Stimulated activated memory B cell treated with anti-CD40 and anti-IgM and Interleukin-4, amounts not matched to agents 10 μg/mL and 1 μg/mL and 100 μg/mL, for 72 hours (primary cell): ENCODE measurements at regions not wholly inside any gene's neighbourhood (a gene's known extent, or its start where the extent isn't known, plus 50 kb on each side); places are given as distances from the start of the nearest gene placed in this dataset.

ENCODE experiments used
- ATAC-seq: fragments of 150-1000 bp; cut with Tn5 transposase; 2 replicates; pipeline ENCODE4 v1.10.0; 2021
- H3K27ac Mint-ChIP-seq: one replicate; pipeline ENCODE4 v1.8.0; 2022; ENCODE audit warnings: mild to moderate bottlenecking, mixed read lengths
- H3K27me3 Mint-ChIP-seq: one replicate; pipeline ENCODE4 v1.8.0; 2022; ENCODE audit warnings: mixed read lengths
- H3K36me3 Mint-ChIP-seq: one replicate; pipeline ENCODE4 v1.8.0; 2022; ENCODE audit warnings: mixed read lengths
- H3K4me1 Mint-ChIP-seq: one replicate; pipeline ENCODE4 v1.8.0; 2022; ENCODE audit warnings: mixed read lengths
- H3K4me3 Mint-ChIP-seq: one replicate; pipeline ENCODE4 v1.8.0; 2022; ENCODE audit warnings: mild to moderate bottlenecking, moderate library complexity, mixed read lengths
- H3K9me3 Mint-ChIP-seq: one replicate; pipeline ENCODE4 v1.8.0; 2022; ENCODE audit warnings: mixed read lengths

GRCh38 chr4:10172278-10172921 lies 55.8 kb upstream of the WDR1 start:
- no peaks in the 10 kb centered on the region for H3K36me3 Mint-ChIP-seq
- peaks cover 9% of the 10 kb centered on the region for H3K27me3 Mint-ChIP-seq
- no peak overlapping the region for H3K4me3 Mint-ChIP-seq
- H3K27ac Mint-ChIP-seq: no peak overlapping the region
- H3K4me1 Mint-ChIP-seq: no peaks in the 10 kb centered on the region
- no peaks in the 10 kb centered on the region for H3K9me3 Mint-ChIP-seq
- ATAC-seq: no peak

- no peak overlapping the region for H3K4me3 Mint-ChIP-seq
- peaks cover 9% of the 10 kb centered on the region for H3K27me3 Mint-ChIP-seq
- H3K27ac Mint-ChIP-seq: no peak overlapping the region
- ATAC-seq: no peak
- H3K36me3 Mint-ChIP-seq: no peaks in the 10 kb centered on the region
- H3K9me3 Mint-ChIP-seq: no peaks in the 10 kb centered on the region
- H3K4me1 Mint-ChIP-seq: no peaks in the 10 kb centered on the region
These were observed 54.5 kb upstream of the WDR1 start for GRCh38 chr4:10171055-10171454.

GRCh38 chr4:10169839-10170387 lies 53.3 kb upstream of the WDR1 start:
- H3K4me1 Mint-ChIP-seq: no peaks in the 10 kb centered on the region
- H3K27me3 Mint-ChIP-seq: peaks cover 9% of the 10 kb centered on the region
- H3K27ac Mint-ChIP-seq: no peak overlapping the region
- H3K9me3 Mint-ChIP-seq: no peaks in the 10 kb centered on the region
- H3K4me3 Mint-ChIP-seq: no peak overlapping the region
- H3K36me3 Mint-ChIP-seq: no peaks in the 10 kb centered on the region
- no peak for ATAC-seq

GRCh38 chr4:10168151-10168550 lies 51.6 kb upstream of the WDR1 start:
- Mint-ChIP-seq H3K9me3 (no peaks in the 10 kb centered on the region), H3K36me3 (no peaks in the 10 kb centered on the region), H3K27me3 (peaks cover 9% of the 10 kb centered on the region), H3K27ac (no peak overlapping the region), H3K4me1 (no peaks in the 10 kb centered on the region), H3K4me3 (no peak overlapping the region)
- ATAC-seq: no peak

- Mint-ChIP-seq H3K27ac (no peak overlapping the region), H3K36me3 (no peaks in the 10 kb centered on the region), H3K4me1 (no peaks in the 10 kb centered on the region), H3K27me3 (peaks cover 5% of the 10 kb centered on the region), H3K4me3 (no peak overlapping the region), H3K9me3 (no peaks in the 10 kb centered on the region)
- ATAC-seq: no peak
These were observed 50.6 kb upstream of the WDR1 start for GRCh38 chr4:10167201-10167600.
